ENCODE measurements at regions not wholly inside any gene's neighbourhood (a gene's known extent, or its start where the extent isn't known, plus 50 kb on each side); places are given as distances from the start of the nearest gene placed in this dataset.

GRCh38 chr1:114336360-114336759 is 174.6 kb downstream of the TRIM33 start:
- no peak for TF ChIP-seq POLR2A (IDR thresholded peaks at IDR 0.05)
- TF ChIP-seq CTCF (IDR thresholded peaks at IDR 0.05): no peak
